K562 (cell line): ENCODE measurements at regions not wholly inside any gene's neighbourhood (a gene's known extent, or its start where the extent isn't known, plus 50 kb on each side); places are given as distances from the start of the nearest gene placed in this dataset.

Experiments
- BACH1 ChIP-seq: fragments of 200-800 bp; sonication (Bioruptor generic); IDR thresholded peaks from 2 replicates; pipeline ENCODE4 v1.6.1; 2016; ENCODE audit warnings: missing genetic modification characterization, missing compliant biosample characterization
- CXXC5 ChIP-seq: fragments of 250-450 bp; sonication (Bioruptor Pico); IDR thresholded peaks from 2 replicates; pipeline ENCODE4 v1.8.0; 2022; ENCODE audit warnings: inconsistent platforms, mild to moderate bottlenecking, moderate library complexity
- ELF2 ChIP-seq: fragments of 250-450 bp; sonication (Bioruptor Pico); IDR thresholded peaks from 2 replicates; pipeline ENCODE4 v1.5.0; 2021; ENCODE audit warnings: mild to moderate bottlenecking
- ETS1 ChIP-seq: conservative IDR thresholded peaks from 2 replicates; pipeline ENCODE4 v1.6.1; 2011; ENCODE audit warnings: low read depth, mild to moderate bottlenecking, low read length; ENCODE audit not compliant: control insufficient read depth
- NR3C1 ChIP-seq: sonication (generic); formaldehyde crosslinking; IDR thresholded peaks from 2 replicates; pipeline ENCODE4 v1.8.1; 2022; ENCODE audit warnings: missing genetic modification reagents
- POLR2G ChIP-seq: fragments of 200-400 bp; formaldehyde crosslinking; IDR thresholded peaks from 2 replicates; pipeline ENCODE4 v1.6.1; 2017; ENCODE audit warnings: low read depth, mild to moderate bottlenecking, antibody characterized with exemption, low read length, moderate library complexity
- SAFB ChIP-seq: fragments of 200-400 bp; formaldehyde crosslinking; IDR thresholded peaks from 2 replicates; pipeline ENCODE4 v1.6.1; 2017; ENCODE audit warnings: low read depth, low read length, borderline replicate concordance
- ZBTB17 ChIP-seq: fragments of 450-650 bp; formaldehyde crosslinking; IDR thresholded peaks from 2 replicates; pipeline ENCODE4 v1.4.0; 2020; ENCODE audit warnings: mild to moderate bottlenecking
- ZBTB43 ChIP-seq: sonication (generic); formaldehyde crosslinking; IDR thresholded peaks from 2 replicates; pipeline ENCODE4 v1.8.0; 2023; ENCODE audit warnings: mild to moderate bottlenecking, missing genetic modification reagents
- ZNF277 ChIP-seq: fragments of 250-450 bp; sonication (Bioruptor Pico); IDR thresholded peaks from 2 replicates; pipeline ENCODE4 v1.8.0; 2022; ENCODE audit warnings: inconsistent platforms, mild to moderate bottlenecking, moderate library complexity, borderline replicate concordance
- ZNF511 ChIP-seq: sonication (generic); formaldehyde crosslinking; IDR thresholded peaks from 2 replicates; pipeline ENCODE4 v1.8.0; 2022; ENCODE audit warnings: mild to moderate bottlenecking, missing genetic modification reagents

- no peak for TF ChIP-seq ZNF277 (CRISPR knock-in tag)
- peak; percentile 98 for TF ChIP-seq BACH1 (tag)
- no peak for TF ChIP-seq ETS1
- TF ChIP-seq ZNF511 (CRISPR knock-in tag), result no peak
- TF ChIP-seq ZBTB43 (CRISPR knock-in tag), result no peak
- TF ChIP-seq SAFB, result no peak
- no peak for TF ChIP-seq POLR2G
- TF ChIP-seq ZBTB17 (CRISPR knock-in tag), result no peak
- TF ChIP-seq NR3C1 (CRISPR knock-in tag), result no peak
- TF ChIP-seq ELF2 (CRISPR knock-in tag), result no peak
- TF ChIP-seq CXXC5 (CRISPR knock-in tag), result no peak
Observed at GRCh38 chr16:79845734-79846135, 245.2 kb upstream of the MAF start (continued).
